HEK293T (cell line): ENCODE measurements at regions not wholly inside any gene's neighbourhood (a gene's known extent, or its start where the extent isn't known, plus 50 kb on each side); places are given as distances from the start of the nearest gene placed in this dataset.

Experiments
- ARNT ChIP-seq: fragments of 450-650 bp; IDR thresholded peaks from 2 replicates; pipeline ENCODE4 v1.6.1; 2017; ENCODE audit warnings: mild to moderate bottlenecking
- BHLHE40 ChIP-seq: fragments of 450-650 bp; IDR thresholded peaks from 2 replicates; pipeline ENCODE4 v1.6.1; 2016; ENCODE audit warnings: mild to moderate bottlenecking, moderate library complexity, borderline replicate concordance
- CTBP1 ChIP-seq: fragments of 450-650 bp; IDR thresholded peaks from 2 replicates; pipeline ENCODE4 v1.6.1; 2016; ENCODE audit warnings: borderline replicate concordance
- ELF4 ChIP-seq: fragments of 450-650 bp; IDR thresholded peaks from 2 replicates; pipeline ENCODE4 v1.6.1; 2017; ENCODE audit warnings: antibody characterized with exemption
- FOXA1 ChIP-seq: fragments of 450-650 bp; IDR thresholded peaks from 2 replicates; pipeline ENCODE4 v1.6.1; 2016; ENCODE audit warnings: mild to moderate bottlenecking
- FOXK2 ChIP-seq: fragments of 450-650 bp; IDR thresholded peaks from 2 replicates; pipeline ENCODE4 v1.6.1; 2016; ENCODE audit warnings: mild to moderate bottlenecking
- FOXM1 ChIP-seq: fragments of 450-650 bp; IDR thresholded peaks from 2 replicates; pipeline ENCODE4 v1.6.1; 2017; ENCODE audit warnings: mild to moderate bottlenecking, borderline replicate concordance
- LEF1 ChIP-seq: fragments of 450-650 bp; IDR thresholded peaks from 2 replicates; pipeline ENCODE4 v1.6.1; 2017; ENCODE audit warnings: mild to moderate bottlenecking, borderline replicate concordance
- NFRKB ChIP-seq: fragments of 450-650 bp; IDR thresholded peaks from 2 replicates; pipeline ENCODE4 v1.6.1; 2016; ENCODE audit warnings: mild to moderate bottlenecking, moderate library complexity
- PKNOX1 ChIP-seq: fragments of 450-650 bp; IDR thresholded peaks from 2 replicates; pipeline ENCODE4 v1.6.1; 2016
- SP1 ChIP-seq: fragments of 450-650 bp; IDR thresholded peaks from 2 replicates; pipeline ENCODE4 v1.6.1; 2017
- SUZ12 ChIP-seq: fragments of 450-650 bp; IDR thresholded peaks from 2 replicates; pipeline ENCODE4 v1.6.1; 2016; ENCODE audit warnings: mild to moderate bottlenecking
- TARDBP ChIP-seq: fragments of 450-650 bp; IDR thresholded peaks from 2 replicates; pipeline ENCODE4 v1.6.1; 2016

GRCh38 chr20:16863303-16863702 is 115.1 kb downstream of the OTOR start:
- TF ChIP-seq ARNT (no peak), SP1 (no peak), BHLHE40 (no peak), ELF4 (no peak), SUZ12 (no peak), FOXK2 (no peak), LEF1 (no peak), TARDBP (no peak), NFRKB (no peak), FOXM1 (no peak), PKNOX1 (no peak), FOXA1 (no peak), CTBP1 (no peak)
